Smooth muscle cell (in vitro differentiated cells): ENCODE measurements at regions not wholly inside any gene's neighbourhood (a gene's known extent, or its start where the extent isn't known, plus 50 kb on each side); places are given as distances from the start of the nearest gene placed in this dataset.

Experiments used
- DNase-seq: peaks from one replicate; lab custom pipeline; 2025; ENCODE audit not compliant: unreplicated experiment; lab: John Stamatoyannopoulos, UW
- H2AFZ ChIP-seq: fragments of 200-600 bp; sonication (generic); 2 replicates; pipeline ENCODE4 v1.6.0; 2016; ENCODE audit warnings: antibody characterized with exemption, low read depth, mild to moderate bottlenecking
- H3F3A ChIP-seq: fragments of 200-600 bp; sonication (generic); 2 replicates; pipeline ENCODE4 v1.6.0; 2017; ENCODE audit warnings: antibody characterized with exemption, low read depth
- H3K27ac ChIP-seq: fragments of 200-600 bp; sonication (generic); 2 replicates; pipeline ENCODE4 v1.5.1; 2016; ENCODE audit warnings: low read depth, mild to moderate bottlenecking
- H3K27me3 ChIP-seq: fragments of 200-600 bp; sonication (generic); 2 replicates; pipeline ENCODE4 v1.6.1; 2016; ENCODE audit warnings: low read depth, mild to moderate bottlenecking
- H3K36me3 ChIP-seq: fragments of 200-600 bp; sonication (generic); 2 replicates; pipeline ENCODE4 v1.5.1; 2016; ENCODE audit warnings: low read depth
- H3K4me1 ChIP-seq: fragments of 200-600 bp; sonication (generic); 2 replicates; pipeline ENCODE4 v1.5.1; 2016; ENCODE audit warnings: low read depth
- H3K4me2 ChIP-seq: fragments of 200-600 bp; sonication (generic); 2 replicates; pipeline ENCODE4 v1.6.0; 2016; ENCODE audit warnings: mild to moderate bottlenecking
- H3K4me3 ChIP-seq: fragments of 200-600 bp; sonication (generic); 2 replicates; pipeline ENCODE4 v1.5.1; 2016; ENCODE audit warnings: mild to moderate bottlenecking
- H3K79me2 ChIP-seq: fragments of 200-600 bp; sonication (generic); 2 replicates; pipeline ENCODE4 v1.6.0; 2016; ENCODE audit warnings: low read depth, mild to moderate bottlenecking
- H3K9ac ChIP-seq: fragments of 200-600 bp; sonication (generic); 2 replicates; pipeline ENCODE4 v1.6.0; 2016; ENCODE audit warnings: low read depth
- H3K9me3 ChIP-seq: fragments of 200-600 bp; sonication (generic); replicated peaks from 2 replicates; pipeline ENCODE4 v1.5.1; 2016; ENCODE audit warnings: low read depth
- H4K20me1 ChIP-seq: fragments of 200-600 bp; sonication (generic); 2 replicates; pipeline ENCODE4 v1.6.0; 2016; ENCODE audit warnings: low read depth
- WGBS: methylation state at CpG from one replicate; pipeline ENCODE4 v1.1.7; 2016; ENCODE audit warnings: low lambda C conversion rate; 5-methylcytosine and 5-hydroxymethylcytosine counted together
- TF ChIP-seq, protein P1 (sequence below): fragments of 200-600 bp; sonication (generic); IDR thresholded peaks from 2 replicates; pipeline ENCODE4 v1.5.1; 2017; ENCODE audit warnings: borderline replicate concordance, mild to moderate bottlenecking, antibody characterized with exemption; ENCODE audit not compliant: insufficient read depth, poor library complexity, severe bottlenecking

DNA sequence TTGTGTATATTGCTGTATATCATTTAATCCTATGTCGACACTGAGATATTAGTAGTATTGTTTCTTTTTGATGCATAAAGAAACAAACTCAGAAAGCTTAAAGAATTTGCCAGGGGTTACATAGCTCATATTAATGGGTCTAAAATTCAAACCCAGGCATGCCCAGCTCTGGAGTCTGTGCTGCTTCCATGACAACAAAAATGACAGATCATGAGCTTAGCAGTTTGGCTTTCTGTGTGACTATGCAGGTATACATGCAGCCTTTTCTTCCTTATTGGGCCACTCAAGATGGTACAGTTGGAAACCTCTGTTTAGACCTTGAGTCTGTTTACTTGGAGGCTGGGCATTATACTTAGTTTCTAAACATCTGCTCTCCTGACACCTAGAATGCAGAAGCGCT, 220.5 kb upstream of the TENM4 start:
- H3F3A ChIP-seq, result no peaks in the 10 kb centered on the region
- H3K79me2 ChIP-seq, result no peaks in the 10 kb centered on the region
- no peak for DNase-seq
- no peak overlapping the region for H2AFZ ChIP-seq
- TF ChIP-seq, protein P1, sequence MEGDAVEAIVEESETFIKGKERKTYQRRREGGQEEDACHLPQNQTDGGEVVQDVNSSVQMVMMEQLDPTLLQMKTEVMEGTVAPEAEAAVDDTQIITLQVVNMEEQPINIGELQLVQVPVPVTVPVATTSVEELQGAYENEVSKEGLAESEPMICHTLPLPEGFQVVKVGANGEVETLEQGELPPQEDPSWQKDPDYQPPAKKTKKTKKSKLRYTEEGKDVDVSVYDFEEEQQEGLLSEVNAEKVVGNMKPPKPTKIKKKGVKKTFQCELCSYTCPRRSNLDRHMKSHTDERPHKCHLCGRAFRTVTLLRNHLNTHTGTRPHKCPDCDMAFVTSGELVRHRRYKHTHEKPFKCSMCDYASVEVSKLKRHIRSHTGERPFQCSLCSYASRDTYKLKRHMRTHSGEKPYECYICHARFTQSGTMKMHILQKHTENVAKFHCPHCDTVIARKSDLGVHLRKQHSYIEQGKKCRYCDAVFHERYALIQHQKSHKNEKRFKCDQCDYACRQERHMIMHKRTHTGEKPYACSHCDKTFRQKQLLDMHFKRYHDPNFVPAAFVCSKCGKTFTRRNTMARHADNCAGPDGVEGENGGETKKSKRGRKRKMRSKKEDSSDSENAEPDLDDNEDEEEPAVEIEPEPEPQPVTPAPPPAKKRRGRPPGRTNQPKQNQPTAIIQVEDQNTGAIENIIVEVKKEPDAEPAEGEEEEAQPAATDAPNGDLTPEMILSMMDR, result no peak
- WGBS, result 92% methylated on average over 2 of the region's 2 CpGs
- no peak overlapping the region for H3K9ac ChIP-seq
- peaks cover 5% of the 10 kb centered on the region for H3K27me3 ChIP-seq
- no peak overlapping the region for H3K27ac ChIP-seq
- H3K4me2 ChIP-seq, result no peak overlapping the region
- no peaks in the 10 kb centered on the region for H3K36me3 ChIP-seq
- no peaks in the 10 kb centered on the region for H3K9me3 ChIP-seq
- H4K20me1 ChIP-seq, result no peaks in the 10 kb centered on the region
- H3K4me1 ChIP-seq, result no peaks in the 10 kb centered on the region
- H3K4me3 ChIP-seq, result no peak overlapping the region

DNA sequence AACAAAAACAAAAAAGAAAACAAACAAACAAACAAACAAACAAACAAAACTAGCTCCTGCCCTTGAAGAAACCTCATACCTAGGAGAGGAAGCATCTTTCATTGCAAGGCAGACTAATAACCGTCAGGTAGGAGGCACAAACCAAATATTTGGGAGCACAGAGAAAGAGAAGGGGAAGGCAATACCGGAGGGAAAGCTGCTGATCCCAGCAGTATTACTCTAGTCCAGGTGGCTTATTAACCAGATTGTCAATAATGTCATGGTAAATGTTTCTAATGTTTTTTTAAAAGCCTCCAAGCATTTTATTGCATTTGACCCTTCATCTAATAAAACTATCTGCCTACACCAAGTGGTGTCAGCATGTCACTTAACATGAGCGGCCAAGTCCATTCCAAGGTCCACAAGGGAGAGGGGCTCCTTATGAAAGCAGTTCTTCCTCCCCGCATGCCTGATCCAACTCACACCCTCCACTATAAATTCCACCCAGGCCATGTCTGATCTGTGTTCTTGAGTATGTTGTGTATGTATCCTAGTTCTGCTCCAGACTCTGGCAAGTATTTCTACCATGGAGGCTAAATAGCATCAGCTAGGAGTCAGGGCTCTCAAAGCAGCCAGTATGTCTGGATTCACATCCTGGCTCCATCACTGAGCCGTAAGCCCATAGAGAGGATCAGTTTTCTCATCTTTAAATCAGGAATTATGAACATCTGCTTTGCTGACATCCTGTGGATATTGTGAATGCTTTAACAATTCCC, 208.1 kb upstream of the TENM4 start:
- TF ChIP-seq, protein P1, result no peak
- Histone ChIP-seq H3K4me3 (no peak overlapping the region), H3K9me3 (no peaks in the 10 kb centered on the region), H2AFZ (no peak overlapping the region), H3K4me1 (peaks cover 4% of the 10 kb centered on the region), H3K27ac (no peak overlapping the region), H3K79me2 (no peaks in the 10 kb centered on the region), H3K4me2 (no peak overlapping the region), H3K27me3 (peaks cover 10% of the 10 kb centered on the region), H3K9ac (no peak overlapping the region), H3F3A (no peaks in the 10 kb centered on the region), H3K36me3 (no peaks in the 10 kb centered on the region), H4K20me1 (no peaks in the 10 kb centered on the region)
- WGBS, result 81% methylated on average over 5 of the region's 5 CpGs
- DNase-seq, result no peak

DNA sequence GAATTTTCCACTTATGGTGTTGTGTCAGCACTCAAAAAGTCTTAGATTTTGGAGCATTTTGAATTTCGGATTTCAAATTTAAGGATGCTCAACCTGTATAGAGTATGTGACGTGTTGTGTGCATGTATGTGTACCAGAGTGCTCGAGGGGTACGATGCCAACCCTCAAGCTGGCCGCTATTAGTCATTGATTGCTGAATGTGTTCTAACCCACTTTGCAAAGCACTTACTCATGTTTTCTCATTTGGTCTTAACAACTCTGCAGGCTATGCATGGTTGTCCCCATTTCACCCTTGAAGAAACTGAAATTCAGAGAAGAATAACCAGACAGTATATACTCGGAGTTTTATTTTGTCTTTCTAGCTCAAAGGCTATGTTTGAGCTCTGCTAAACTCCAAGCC, 196.4 kb upstream of the TENM4 start:
- no peak overlapping the region for H3K9ac ChIP-seq
- H3K27ac ChIP-seq, result no peak overlapping the region
- no peaks in the 10 kb centered on the region for H3K9me3 ChIP-seq
- no peaks in the 10 kb centered on the region for H3K79me2 ChIP-seq
- H2AFZ ChIP-seq, result no peak overlapping the region
- H3F3A ChIP-seq, result no peaks in the 10 kb centered on the region
- no peak for DNase-seq
- WGBS, result 89% methylated on average over 6 of the region's 6 CpGs
- H3K36me3 ChIP-seq, result no peaks in the 10 kb centered on the region
- H3K4me3 ChIP-seq, result no peak overlapping the region
- H4K20me1 ChIP-seq, result no peaks in the 10 kb centered on the region
- H3K27me3 ChIP-seq, result no peaks in the 10 kb centered on the region
- H3K4me2 ChIP-seq, result no peak overlapping the region
- no peaks in the 10 kb centered on the region for H3K4me1 ChIP-seq
- TF ChIP-seq, protein P1, result no peak

DNA sequence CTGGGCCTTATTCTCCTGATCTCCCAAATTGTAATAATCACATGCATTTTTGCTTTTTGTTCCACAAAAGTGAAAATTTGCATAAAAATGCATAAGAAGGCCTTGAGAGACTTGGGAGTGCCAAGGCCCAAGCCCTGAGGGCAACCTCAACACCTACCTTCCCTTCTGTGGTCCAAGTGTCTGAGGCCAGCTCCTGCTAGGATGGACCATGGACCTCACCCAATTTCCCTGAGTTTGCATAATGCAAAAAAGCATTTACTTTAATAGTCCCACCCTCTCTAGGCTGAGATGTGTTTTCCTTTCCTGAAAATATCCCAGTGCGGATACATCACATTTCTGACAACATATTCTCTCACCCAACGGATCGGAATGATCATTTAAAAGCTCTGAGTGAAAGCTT, 194.1 kb upstream of the TENM4 start:
- Histone ChIP-seq H3K9me3 (no peaks in the 10 kb centered on the region), H4K20me1 (no peaks in the 10 kb centered on the region), H3K36me3 (no peaks in the 10 kb centered on the region), H3F3A (no peaks in the 10 kb centered on the region), H3K27me3 (no peaks in the 10 kb centered on the region), H3K79me2 (no peaks in the 10 kb centered on the region), H3K27ac (no peak overlapping the region), H3K9ac (no peak overlapping the region), H3K4me2 (no peak overlapping the region), H2AFZ (no peak overlapping the region), H3K4me3 (no peak overlapping the region), H3K4me1 (no peaks in the 10 kb centered on the region)
- no peak for DNase-seq
- 95% methylated on average over 3 of the region's 3 CpGs for WGBS
- TF ChIP-seq, protein P1, result no peak
